Ramos (cell line): ENCODE measurements at regions not wholly inside any gene's neighbourhood (a gene's known extent, or its start where the extent isn't known, plus 50 kb on each side); places are given as distances from the start of the nearest gene placed in this dataset.

Experiments
- in situ Hi-C: fragments of 300-500 bp; cut with MboI; formaldehyde crosslinking; loops from one replicate; pipeline ENCODE4 v1.14.3; 2022; ENCODE audit warnings: low sequenced_read_pairs; ENCODE audit not compliant: unreplicated experiment

GRCh38 chr10:78761311-78761781, 307.4 kb upstream of the ZMIZ1 start:
- in situ Hi-C loops: no loop called here

- in situ Hi-C loops: no loop called here
Measured at GRCh38 chr10:78762086-78762630, 306.6 kb upstream of the ZMIZ1 start.

DNA sequence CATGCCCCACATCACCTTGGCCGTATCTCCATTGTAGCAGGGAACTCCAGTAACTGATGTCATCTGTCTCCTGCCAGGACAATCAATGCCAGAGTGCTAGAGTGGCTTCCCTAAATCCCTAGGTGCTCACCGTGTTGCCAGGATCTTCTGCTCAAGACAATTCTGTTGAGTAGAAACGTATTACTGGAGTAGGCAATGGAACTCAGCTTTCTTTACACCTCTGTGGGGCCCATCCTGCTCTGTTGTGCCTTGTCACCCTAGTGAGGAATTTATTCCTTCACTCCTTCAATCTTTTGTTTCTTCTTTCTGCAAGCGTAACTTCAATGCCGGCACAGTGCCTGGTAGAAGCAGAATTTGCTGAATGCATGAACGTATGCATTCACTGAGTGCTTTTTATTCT, 305.5 kb upstream of the ZMIZ1 start:
- in situ Hi-C loops: no loop called here

DNA sequence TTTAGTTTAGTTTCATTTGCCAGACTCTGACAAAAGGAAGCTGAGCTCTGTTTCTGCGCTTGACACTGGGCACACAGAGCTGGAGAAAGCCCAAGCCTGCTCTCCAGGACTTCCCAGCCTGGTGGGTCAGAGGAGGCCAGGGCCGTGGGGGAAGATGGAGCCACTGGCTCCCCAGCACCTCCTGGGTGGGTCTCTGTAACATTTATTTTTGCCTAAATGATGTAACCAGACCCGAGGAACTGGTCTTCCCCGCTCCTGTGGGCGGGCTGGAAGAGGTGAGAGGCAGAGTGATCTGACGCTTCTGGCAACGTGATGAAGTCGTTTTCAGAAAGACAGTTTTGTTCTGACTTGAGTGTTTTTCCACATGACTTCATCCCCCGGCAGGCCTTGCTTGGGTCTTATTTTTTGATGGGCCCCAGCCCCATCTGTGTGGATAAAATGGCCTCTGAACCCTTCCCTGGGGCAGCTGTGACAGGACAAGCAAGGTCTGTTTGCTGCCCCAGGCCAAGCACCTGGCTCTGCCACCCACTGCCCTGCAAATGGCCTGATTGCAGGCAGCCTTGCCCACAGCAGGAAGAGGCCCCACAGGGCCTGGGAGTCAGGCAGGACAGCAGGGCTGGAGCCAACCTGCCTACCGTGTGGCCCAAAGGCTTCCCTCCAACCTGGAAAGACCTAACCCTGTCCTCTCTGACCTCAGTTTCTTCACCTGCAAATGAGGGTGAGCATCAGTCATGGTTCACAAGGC, 304.9 kb upstream of the ZMIZ1 start:
- in situ Hi-C loops: no loop called here

DNA sequence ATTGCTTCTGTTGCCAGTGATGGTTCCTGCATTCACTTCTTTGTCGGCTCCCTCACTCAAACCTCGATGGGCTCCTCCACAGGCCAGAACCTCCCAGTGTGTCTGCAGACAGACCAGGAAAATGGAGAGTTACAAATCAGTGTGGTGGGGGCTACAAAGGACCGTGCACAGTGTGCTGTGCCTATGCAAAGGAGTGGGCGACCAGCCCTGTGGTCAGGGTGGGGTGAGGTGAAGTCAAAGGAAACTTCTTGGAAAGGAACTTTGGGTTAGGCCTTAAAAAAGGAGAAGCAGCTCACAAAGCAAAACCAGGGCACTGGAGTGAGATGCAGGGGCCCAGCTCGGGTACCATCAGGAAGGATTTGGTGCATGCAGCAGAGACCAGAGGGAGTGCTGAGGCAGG, 304.3 kb upstream of the ZMIZ1 start:
- in situ Hi-C loops: no loop called here

DNA sequence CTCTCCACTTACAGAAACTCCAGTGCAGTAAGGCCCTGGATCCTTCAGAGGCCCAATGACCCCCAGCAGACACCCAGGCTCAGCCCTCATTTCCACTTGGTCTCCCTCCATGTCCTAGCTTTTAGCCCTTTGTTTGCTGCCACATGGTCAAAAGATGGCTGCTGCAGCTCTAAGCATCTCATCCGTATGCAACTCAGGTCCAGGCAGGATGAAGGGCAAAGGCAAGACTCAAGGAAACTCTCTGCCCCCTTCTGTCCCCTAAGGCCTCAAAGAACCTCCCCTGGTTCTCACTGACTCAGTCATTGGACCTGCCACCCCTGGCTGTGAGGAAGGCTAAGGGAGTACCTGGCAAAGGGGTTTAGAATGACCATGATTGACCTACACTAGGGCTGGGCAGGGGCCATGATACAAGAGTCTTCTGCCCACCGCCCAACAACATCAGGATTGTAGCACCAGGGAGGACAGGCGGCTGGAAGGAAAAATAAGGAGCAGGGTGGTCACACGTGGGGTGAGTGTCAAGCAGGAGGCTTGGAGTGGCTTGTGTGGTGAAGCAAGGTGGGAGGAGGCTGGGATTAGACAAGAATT, 303.8 kb upstream of the ZMIZ1 start:
- in situ Hi-C loops: no loop called here

DNA sequence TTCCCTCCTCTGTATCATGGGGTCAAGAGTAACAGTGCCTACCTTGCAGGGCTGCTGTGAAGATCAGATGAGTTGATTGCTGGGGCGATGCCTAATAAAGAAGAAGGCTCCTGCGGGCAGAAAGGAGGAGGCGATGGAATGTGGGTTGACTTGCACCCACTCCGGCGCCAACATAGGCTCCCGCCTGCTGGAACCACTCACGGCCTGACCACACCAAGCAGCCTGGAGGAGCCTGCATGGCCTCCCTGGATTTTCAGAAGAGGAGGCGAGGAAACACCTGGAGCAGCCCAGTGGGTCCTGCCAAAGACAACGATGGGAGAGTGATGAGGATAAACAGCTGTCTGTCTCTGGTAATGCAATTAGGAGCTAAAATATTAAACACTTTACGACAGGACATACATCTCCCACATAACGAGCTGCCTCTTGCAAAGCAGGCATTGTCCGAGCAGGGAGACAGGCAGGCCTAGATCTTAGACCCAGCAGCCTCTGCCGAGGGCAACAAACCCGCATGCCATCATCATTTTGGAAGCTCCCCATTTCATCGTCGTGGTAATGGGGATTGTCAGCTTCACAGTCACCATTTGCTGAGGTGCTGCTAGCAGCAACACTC, 302.9 kb upstream of the ZMIZ1 start:
- in situ Hi-C loops: no loop called here

- in situ Hi-C loops: no loop called here
Measured at GRCh38 chr10:78766603-78767002, 302.2 kb upstream of the ZMIZ1 start.

DNA sequence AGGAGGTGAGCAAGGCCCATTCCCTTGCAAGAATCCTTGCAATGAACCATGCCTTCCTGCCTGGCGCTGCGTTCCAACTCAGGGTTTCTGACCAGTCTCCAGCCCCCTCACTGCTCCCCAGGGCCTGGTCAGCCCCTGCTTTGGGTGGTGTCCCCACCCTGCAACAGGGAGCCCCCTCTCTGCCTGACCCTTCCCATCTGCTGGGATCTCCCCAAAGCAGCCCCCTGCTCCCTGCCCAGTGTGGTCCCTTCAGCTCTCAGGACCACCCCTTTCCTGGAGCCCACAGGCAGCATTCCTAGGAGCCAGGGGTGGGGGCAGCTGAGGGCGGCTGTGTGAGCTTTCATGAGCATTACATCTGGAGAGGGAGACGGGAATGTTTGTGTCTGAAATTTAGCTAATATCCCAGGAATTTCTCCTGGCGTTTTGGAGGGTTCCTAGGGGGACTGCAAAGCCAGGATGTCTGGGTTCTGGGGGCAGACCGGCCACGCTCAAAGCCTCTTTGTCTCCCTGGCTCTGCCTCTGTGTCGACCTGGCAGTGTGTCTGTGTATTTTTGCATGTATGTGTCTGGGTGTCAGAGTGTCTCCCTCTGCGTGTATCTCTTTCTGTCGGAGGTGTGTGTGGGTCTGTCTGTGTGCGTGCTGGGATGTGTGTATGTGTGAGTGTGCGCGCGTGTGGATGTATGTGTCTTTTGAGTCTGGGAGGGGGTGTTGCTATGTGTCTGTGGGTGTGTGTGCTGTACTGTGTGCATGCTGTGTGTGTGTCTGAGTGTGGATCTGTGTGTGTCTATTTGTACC, 300.5 kb upstream of the ZMIZ1 start:
- in situ Hi-C loops: no loop called here

- in situ Hi-C loops: no loop called here
Measured at GRCh38 chr10:78768876-78769275, 299.9 kb upstream of the ZMIZ1 start.

GRCh38 chr10:78769526-78769925, 299.2 kb upstream of the ZMIZ1 start:
- in situ Hi-C loops: no loop called here

DNA sequence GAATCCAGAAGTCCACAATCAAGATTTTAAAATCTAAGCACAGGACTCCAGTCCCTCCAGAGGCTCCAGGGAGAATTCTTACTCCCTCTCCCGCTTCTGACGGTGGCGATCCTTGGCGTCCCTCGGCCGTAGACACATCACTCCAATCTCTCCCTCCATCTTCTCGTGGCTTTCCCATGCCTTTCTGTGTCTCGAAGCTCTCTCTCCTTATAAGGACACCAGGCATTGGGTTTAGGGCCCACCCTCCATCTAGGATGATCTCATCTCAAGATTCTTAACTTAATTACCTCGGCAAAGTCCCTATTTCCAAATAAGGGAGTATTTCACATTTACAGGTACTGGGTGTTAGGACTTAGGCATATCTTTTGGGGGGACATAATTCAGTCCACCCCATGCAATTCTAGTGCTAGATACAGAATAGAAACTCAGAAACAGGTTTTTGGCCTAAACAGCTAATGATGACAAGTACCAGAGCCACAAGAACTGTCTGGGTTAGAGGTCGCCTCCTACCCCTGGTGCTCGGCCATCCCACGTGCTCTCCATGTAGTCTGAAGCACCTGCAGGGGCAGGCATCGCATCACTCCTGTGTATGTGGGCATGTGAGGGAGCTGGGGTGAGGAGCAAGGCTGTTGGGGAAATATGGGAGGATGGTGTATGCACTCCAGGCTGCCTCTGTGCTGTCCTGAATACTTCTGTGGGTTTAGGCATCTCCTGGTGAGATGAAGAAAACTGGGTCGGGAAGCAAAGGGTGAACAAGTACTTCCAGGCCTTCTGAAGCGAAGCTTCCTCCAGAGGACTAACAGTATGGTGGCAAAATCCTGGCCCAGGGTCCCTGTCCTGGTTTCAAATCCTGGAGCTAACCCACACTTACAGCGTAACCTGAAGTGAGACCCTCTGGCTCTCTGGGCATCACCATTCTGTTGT, 298.3 kb upstream of the ZMIZ1 start:
- in situ Hi-C loops: no loop called here

- in situ Hi-C loops: no loop called here
Measured at GRCh38 chr10:78771260-78771659, 297.5 kb upstream of the ZMIZ1 start.

DNA sequence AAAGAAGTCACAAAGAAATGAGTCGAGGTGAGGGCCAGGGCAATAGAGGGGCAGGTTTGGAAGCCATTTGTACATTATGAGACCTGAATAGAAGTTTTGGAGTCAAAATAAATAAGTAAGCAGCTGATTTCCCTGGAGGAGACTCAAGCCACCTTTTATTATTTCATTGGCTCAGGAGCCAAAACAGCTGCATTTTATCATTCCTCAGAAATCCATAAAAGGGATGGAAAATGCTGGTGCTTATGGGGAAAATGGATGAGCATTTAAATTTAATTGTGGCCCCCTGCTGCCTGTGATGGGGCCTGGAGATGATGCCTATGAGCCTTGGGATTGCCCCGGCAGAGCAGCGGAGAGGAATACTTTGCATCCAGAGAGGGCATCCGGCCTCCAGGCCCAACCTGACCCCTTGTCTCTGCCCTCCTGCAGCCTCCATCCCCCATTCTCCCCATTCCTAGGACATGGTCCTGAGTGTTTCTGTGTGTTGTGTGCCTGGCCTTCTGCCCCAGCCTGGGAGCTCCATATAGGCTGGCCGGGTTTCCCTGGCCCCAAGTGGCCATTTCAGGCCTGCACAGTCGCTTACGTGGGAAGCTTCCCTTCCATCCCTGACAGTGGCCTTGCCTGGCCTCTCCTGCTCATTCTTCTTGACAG, 296.8 kb upstream of the ZMIZ1 start:
- in situ Hi-C loops: no loop called here

- in situ Hi-C loops: no loop called here
Measured at GRCh38 chr10:78772486-78772885, 296.3 kb upstream of the ZMIZ1 start.

DNA sequence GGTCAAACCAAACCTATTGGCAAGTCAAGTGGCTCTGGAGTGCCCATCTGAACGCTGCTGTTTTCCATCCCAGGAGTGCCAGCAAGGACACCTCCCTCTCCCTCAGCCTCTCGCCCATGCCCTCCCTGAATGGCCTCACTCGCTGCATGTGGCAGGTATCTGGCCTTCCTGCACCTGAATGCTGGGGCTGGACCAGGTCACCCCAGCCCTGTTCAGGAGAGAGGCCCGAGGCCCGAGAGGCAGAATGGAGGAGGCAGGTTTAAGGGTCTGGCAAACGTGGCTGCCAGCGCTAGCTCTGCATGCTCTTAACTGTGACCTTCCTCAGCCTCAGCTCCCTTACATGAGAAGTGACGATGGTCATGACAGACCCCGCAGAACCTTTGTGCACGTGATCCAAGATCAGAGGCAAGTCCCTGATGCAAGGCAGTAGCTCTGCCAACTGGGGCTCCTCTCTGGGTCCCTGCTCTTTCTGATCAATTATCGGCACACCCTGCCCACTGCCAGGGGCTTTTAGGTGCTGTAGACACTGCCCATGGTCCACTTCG, 295.7 kb upstream of the ZMIZ1 start:
- in situ Hi-C loops: no loop called here

GRCh38 chr10:78774614-78774998, 294.2 kb upstream of the ZMIZ1 start:
- in situ Hi-C loops: no loop called here

DNA sequence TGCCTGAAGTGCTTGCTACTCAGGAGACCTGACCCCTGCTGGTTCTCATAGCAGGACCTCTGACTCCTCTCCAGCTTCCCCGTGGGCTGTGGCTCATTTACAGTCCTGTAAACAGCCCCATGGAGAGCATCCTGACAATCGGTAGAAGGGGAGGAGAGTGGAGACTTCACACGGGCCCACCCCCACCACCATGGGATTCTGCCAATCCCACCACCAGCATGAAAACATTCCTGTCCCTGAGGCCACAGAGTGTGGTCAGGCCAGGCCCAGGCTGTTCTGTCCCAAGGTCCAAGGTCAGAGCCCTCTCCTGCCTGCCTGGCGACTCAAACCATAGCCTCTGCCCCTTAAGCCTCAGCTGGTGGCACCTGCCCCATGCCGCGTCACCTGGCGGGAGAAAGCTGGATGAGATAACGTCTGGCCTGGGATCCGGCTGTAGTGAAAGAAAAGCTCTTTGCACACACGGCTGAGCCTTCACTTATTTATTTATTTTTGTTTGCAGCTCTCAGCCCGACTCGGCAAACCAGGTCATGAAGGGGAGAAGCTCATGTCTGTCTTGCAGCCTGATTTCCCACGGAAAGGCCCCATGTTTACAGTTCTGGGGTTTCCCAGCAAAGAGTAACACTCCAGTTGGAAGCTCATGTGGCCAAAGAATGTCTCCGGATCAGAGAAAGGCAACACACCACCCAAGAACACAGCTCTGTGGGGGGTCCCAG, 293.6 kb upstream of the ZMIZ1 start:
- in situ Hi-C loops: no loop called here
